PC-9 (cell line): ENCODE measurements at regions not wholly inside any gene's neighbourhood (a gene's known extent, or its start where the extent isn't known, plus 50 kb on each side); places are given as distances from the start of the nearest gene placed in this dataset.

ENCODE experiments used
- CTCF ChIP-seq: fragments of 200-600 bp; sonication (generic); conservative IDR thresholded peaks from 2 replicates; pipeline ENCODE4 v1.6.1; 2017; ENCODE audit warnings: mixed run types, antibody characterized with exemption, mild to moderate bottlenecking, moderate library complexity
- EZH2 ChIP-seq: fragments of 200-600 bp; sonication (generic); IDR thresholded peaks from 2 replicates; pipeline ENCODE4 v1.8.0; 2017; ENCODE audit warnings: antibody characterized with exemption, low read depth

DNA sequence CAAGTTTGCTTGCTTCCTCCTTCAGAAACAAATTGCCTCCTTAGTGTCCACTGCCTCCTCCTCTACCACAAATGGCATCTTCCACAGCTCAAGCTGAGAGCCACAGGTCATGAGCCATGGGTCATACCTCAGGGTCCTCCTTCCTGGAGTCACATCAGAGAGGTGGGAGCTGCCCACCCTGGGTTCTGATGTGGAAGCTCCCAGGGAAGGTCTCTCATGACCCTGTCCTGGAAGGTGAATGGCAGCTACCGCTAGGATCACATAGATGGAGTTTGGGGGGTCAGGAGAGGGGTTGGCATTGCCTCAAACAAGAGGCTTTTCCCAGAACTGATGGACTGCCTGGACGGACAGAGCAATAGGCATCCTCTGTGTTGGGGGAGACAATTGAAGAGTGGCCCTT lies 321.4 kb downstream of the MATN1 start:
- TF ChIP-seq CTCF (no peak), EZH2 (no peak)
